Stomach (tissue), 4 donors: ENCODE measurements at regions not wholly inside any gene's neighbourhood (a gene's known extent, or its start where the extent isn't known, plus 50 kb on each side); places are given as distances from the start of the nearest gene placed in this dataset.

ENCODE experiments used
- CTCF ChIP-seq, 7 experiments: fragments of 450-650 bp in 4 of 7; fragments of 200-600 bp in 3 of 7; sonication (generic) in 3 of 7; IDR thresholded peaks; one replicate each; pipeline ENCODE4 v1.5.1; 2016 to 2019; ENCODE audit warnings: antibody characterized with exemption in 7 of 7, control low read depth in 2 of 7, mild to moderate bottlenecking in 1 of 7
- EP300 ChIP-seq: sonication (generic); formaldehyde crosslinking; IDR thresholded peaks from one replicate; pipeline ENCODE4 v1.6.1; 2017; ENCODE audit warnings: antibody characterized with exemption
- POLR2A ChIP-seq, 4 donors: fragments of 450-650 bp; IDR thresholded peaks; one replicate each; pipeline ENCODE4 v1.6.1; 2016; ENCODE audit warnings: antibody characterized with exemption in 4 of 4, control low read depth in 2 of 4, mild to moderate bottlenecking in 1 of 4, moderate library complexity in 1 of 4
- POLR2AphosphoS5 ChIP-seq, 3 donors: sonication (generic); formaldehyde crosslinking; IDR thresholded peaks; one replicate each; pipeline ENCODE4 v1.6.1; 2016; ENCODE audit warnings: antibody characterized with exemption in 3 of 3

DNA sequence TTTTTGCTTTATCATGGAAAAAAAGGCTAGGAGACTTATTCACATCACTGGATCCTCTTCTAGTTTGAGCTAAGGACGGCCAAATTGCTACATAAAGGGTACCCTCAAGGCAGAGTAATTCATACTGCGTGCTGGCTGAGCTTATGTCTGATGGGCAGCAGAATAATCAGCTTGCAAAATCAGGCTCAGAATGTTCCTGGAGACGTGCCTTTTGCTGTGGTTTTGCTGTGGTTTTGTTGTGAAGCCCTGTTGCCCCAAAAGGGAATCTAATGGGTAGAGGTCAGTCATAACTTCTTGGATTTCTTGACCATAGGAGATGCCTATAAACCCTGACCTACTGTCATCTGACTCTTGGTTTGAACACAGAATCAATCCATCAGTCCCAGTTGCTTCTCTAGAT is 189.9 kb downstream of the SOX2 start:
- TF ChIP-seq POLR2AphosphoS5 (IDR thresholded peaks at IDR 0.05) (no peak), POLR2A (IDR thresholded peaks at IDR 0.05) (no peak), CTCF (IDR thresholded peaks at IDR 0.05) (no peak), EP300 (no peak)
